ENCODE measurements at regions not wholly inside any gene's neighbourhood (a gene's known extent, or its start where the extent isn't known, plus 50 kb on each side); places are given as distances from the start of the nearest gene placed in this dataset.

DNA sequence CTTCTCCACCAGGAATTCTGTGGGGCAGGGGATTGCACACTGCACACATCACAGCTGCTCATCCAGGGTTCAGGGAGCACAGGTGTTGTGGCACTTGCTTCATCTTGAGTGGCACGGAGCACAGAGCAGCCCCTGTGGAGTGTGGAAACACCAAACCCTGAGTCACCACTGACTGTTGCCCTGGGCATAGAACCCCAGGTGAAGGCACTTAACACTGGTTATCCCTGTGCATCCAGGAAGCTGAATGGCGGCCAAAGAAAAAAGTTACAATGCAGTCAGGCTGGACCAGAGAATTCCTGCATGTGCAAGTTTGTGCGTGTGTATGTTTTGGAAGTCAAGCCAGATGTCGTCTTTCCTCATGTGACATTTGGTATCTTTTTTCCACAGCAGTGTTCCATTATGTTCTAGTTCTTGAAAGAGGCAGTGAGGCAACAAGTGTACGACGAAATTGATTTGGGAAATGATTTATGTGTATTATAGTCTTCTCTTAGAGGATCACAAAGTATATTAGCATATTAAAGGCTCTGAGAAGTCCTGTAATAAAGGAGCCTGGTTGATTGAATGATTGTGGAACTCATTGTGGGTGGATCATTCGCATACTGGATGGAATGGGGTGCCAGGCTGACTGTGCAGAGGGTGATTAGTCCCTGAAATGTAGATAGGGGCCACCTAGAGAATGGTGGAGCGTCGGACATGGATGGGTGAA, 292.3 kb downstream of the TLE3 start:
- WGBS = 55% methylated on average over 9 of the region's 9 CpGs
- H3K9me3 ChIP-seq = no peaks in the 10 kb centered on the region
- H3K36me3 ChIP-seq = no peaks in the 10 kb centered on the region
- H3K4me1 ChIP-seq (replicated peaks) = no peaks in the 10 kb centered on the region
- H3K4me3 ChIP-seq = no peak overlapping the region
- peak; percentile 79 for DNase-seq (ENCODE audit: low spot score)
- intact Hi-C loops (cut with DNase I) = no loop called here
- no peak overlapping the region for H3K27ac ChIP-seq
- H3K27me3 ChIP-seq (replicated peaks; ENCODE audit: insufficient read depth) = no peaks in the 10 kb centered on the region
- TF ChIP-seq POLR2AphosphoS5 (IDR thresholded peaks at IDR 0.05) (peak; percentile 89), POLR2A (IDR thresholded peaks at IDR 0.05) (no peak)
- TF ChIP-seq, protein P1, sequence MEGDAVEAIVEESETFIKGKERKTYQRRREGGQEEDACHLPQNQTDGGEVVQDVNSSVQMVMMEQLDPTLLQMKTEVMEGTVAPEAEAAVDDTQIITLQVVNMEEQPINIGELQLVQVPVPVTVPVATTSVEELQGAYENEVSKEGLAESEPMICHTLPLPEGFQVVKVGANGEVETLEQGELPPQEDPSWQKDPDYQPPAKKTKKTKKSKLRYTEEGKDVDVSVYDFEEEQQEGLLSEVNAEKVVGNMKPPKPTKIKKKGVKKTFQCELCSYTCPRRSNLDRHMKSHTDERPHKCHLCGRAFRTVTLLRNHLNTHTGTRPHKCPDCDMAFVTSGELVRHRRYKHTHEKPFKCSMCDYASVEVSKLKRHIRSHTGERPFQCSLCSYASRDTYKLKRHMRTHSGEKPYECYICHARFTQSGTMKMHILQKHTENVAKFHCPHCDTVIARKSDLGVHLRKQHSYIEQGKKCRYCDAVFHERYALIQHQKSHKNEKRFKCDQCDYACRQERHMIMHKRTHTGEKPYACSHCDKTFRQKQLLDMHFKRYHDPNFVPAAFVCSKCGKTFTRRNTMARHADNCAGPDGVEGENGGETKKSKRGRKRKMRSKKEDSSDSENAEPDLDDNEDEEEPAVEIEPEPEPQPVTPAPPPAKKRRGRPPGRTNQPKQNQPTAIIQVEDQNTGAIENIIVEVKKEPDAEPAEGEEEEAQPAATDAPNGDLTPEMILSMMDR (IDR thresholded peaks at IDR 0.05) = no peak

DNA sequence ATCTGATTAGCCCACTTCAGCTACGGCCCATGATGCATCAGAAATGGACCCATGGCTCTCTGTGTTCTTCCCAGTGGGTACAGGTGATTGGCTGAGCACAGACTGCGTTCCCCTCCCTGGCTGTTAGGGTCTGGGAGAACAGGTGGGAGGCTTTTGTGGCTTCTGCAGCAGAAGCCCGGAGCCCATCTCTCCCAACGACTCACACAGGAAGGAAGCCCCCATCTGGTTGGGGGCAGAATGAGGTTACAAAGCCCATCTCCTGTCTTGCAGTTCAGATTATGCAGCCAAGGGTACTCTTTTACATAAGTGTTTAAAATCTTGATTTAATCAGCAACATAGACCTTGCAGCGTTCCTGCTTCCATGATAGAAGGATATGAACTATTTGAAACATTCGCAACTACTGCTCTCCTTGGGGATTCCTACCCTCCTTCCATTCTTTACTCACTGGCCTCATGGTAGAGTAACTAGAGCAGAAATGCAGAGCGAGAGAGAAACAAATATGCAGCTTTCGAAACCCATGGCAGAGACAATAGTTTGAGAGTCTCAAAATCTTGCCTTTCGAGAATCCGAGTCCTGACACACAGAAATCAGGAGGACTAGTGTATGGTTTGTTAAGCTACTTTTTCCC, 291.3 kb downstream of the TLE3 start:
- Histone ChIP-seq H3K36me3 (no peaks in the 10 kb centered on the region), H3K27me3 (replicated peaks; ENCODE audit: insufficient read depth) (no peaks in the 10 kb centered on the region), H3K4me1 (replicated peaks) (no peaks in the 10 kb centered on the region), H3K27ac (no peak overlapping the region), H3K9me3 (no peaks in the 10 kb centered on the region), H3K4me3 (no peak overlapping the region)
- WGBS = 84% methylated on average over 10 of the region's 10 CpGs
- no peak for DNase-seq (ENCODE audit: low spot score)
- intact Hi-C loops (cut with DNase I) = no loop called here
- no peak for TF ChIP-seq POLR2A (IDR thresholded peaks at IDR 0.05)
- TF ChIP-seq POLR2AphosphoS5 (IDR thresholded peaks at IDR 0.05) = no peak
- TF ChIP-seq, protein P1 (IDR thresholded peaks at IDR 0.05) = no peak

DNA sequence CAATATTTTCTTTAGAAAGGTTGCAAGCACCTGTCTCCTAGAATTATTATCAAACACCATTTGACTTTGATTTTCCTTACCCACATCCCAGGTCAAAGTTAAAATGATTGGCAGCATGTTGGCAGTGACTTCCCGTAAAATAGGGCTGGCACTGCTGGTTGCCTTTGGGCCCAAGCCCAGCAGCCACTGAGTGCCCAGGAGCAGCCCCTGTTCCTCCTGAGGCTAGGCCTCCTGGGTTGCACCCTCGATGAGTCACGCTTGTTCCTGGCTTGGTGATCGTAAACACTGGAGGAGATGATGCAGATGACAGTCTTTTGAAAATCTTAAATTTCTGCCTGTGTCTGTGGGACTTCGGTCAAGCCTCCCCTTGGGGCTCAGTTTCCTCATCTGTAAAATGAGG, 290.0 kb downstream of the TLE3 start:
- Histone ChIP-seq H3K27me3 (replicated peaks; ENCODE audit: insufficient read depth) (no peaks in the 10 kb centered on the region), H3K4me3 (no peak overlapping the region), H3K36me3 (no peaks in the 10 kb centered on the region), H3K4me1 (replicated peaks) (no peaks in the 10 kb centered on the region), H3K27ac (no peak overlapping the region), H3K9me3 (no peaks in the 10 kb centered on the region)
- intact Hi-C loops (cut with DNase I) = no loop called here
- WGBS = 28% methylated on average over 5 of the region's 5 CpGs
- DNase-seq (ENCODE audit: low spot score) = peak; percentile 35
- TF ChIP-seq POLR2AphosphoS5 (IDR thresholded peaks at IDR 0.05) = peak; percentile 40
- TF ChIP-seq POLR2A (IDR thresholded peaks at IDR 0.05) = no peak

DNA sequence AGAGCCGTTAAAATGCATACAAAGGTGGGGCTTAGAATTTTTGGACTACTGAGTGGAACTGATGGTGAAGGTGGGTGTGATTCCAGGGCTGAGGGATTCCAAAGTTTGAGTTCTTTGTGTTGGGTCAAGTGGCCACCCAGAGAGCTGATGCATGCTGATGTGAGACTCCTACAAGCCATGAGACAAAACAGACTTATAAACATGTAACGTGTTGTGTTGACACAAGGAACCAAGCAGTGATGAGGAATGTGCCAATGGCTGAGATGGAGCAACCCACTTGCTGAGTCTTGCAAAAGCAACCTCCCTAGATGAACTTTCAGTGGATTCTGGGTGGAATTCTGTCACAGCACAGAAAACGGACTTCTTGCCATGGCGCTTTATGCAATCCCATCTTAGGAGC, 289.0 kb downstream of the TLE3 start:
- no peaks in the 10 kb centered on the region for H3K4me1 ChIP-seq (replicated peaks)
- H3K4me3 ChIP-seq = no peak overlapping the region
- no peaks in the 10 kb centered on the region for H3K36me3 ChIP-seq
- no peaks in the 10 kb centered on the region for H3K27me3 ChIP-seq (replicated peaks; ENCODE audit: insufficient read depth)
- H3K27ac ChIP-seq = no peak overlapping the region
- intact Hi-C loops (cut with DNase I) = no loop called here
- H3K9me3 ChIP-seq = no peaks in the 10 kb centered on the region
- TF ChIP-seq POLR2A (IDR thresholded peaks at IDR 0.05) = no peak
- WGBS = 73% methylated on average over 4 of the region's 4 CpGs
- no peak for DNase-seq (ENCODE audit: low spot score)

DNA sequence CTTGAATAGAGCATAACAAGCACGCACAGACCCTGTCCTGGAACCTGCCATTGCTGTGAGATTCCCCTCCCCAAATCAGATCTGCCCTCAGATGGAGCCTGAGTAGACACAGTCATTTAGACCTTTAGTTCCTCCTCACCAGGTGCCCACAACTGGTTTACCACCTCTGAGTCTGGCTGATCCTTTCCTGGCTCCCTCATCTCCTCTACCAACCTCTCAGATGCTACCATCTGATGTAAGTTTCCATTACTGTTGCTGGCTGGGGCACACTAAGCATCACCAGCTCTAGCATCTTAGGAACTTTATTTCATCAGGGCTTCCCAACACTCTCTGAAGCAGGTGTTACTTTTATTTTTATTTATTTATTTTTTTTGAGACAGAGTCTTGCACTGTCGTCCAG, 288.3 kb downstream of the TLE3 start:
- WGBS = 94% methylated on average over 2 of the region's 2 CpGs

More for the DNA sequence above, 288.3 kb downstream of the TLE3 start:
- Histone ChIP-seq H3K27ac (no peak overlapping the region), H3K4me1 (replicated peaks) (no peaks in the 10 kb centered on the region), H3K4me3 (no peak overlapping the region), H3K27me3 (replicated peaks; ENCODE audit: insufficient read depth) (no peaks in the 10 kb centered on the region), H3K36me3 (no peaks in the 10 kb centered on the region), H3K9me3 (no peaks in the 10 kb centered on the region)
- intact Hi-C loops (cut with DNase I) = no loop called here
- no peak for TF ChIP-seq POLR2AphosphoS5 (IDR thresholded peaks at IDR 0.05)
- no peak for TF ChIP-seq POLR2A (IDR thresholded peaks at IDR 0.05)
- TF ChIP-seq, protein P1 (IDR thresholded peaks at IDR 0.05) = no peak
- DNase-seq (ENCODE audit: low spot score) = no peak

Measured in prostate gland (tissue), 2 donors.